ENCODE measurements at regions not wholly inside any gene's neighbourhood (a gene's known extent, or its start where the extent isn't known, plus 50 kb on each side); places are given as distances from the start of the nearest gene placed in this dataset.

DNA sequence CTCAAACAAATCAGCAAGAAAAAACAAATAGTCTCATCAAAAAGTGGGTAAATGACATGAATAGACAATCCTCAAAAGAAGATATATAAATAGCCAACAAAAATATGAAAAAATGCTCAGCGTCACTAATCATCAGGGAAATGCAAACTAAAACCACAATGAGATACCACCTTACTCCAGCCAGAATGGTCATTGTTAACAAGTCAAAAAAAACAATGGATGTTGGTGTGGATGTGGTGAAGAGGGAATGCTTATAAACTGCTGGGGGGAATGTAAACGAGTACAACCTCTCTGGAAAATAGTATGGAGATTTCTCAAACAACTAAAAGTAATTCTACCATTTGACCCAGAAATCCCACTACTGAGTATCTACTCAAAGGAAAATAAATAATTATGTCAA lies 239.2 kb upstream of the RFC3 start:
- H3K27me3 ChIP-seq, result no peaks in the 10 kb centered on the region
- H3K36me3 ChIP-seq, result no peaks in the 10 kb centered on the region
- no peak overlapping the region for H3K27ac ChIP-seq
- no peak overlapping the region for H3K4me3 ChIP-seq (ENCODE audit: low read depth in 1 of 2, low read length in 1 of 2)
- H3K9me3 ChIP-seq, result no peaks in the 10 kb centered on the region
- H3K4me1 ChIP-seq (ENCODE audit: control insufficient read depth in 1 of 2, insufficient read depth in 1 of 2, low read depth in 1 of 2, low read length in 1 of 2), result no peaks in the 10 kb centered on the region
- TF ChIP-seq CTCF (IDR thresholded peaks at IDR 0.05), result no peak

GRCh38 chr13:33582121-33582520 lies 235.8 kb upstream of the RFC3 start:
- TF ChIP-seq CTCF (IDR thresholded peaks at IDR 0.05), result no peak

GRCh38 chr13:33583398-33583797 lies 234.6 kb upstream of the RFC3 start:
- Histone ChIP-seq H3K4me1 (ENCODE audit: control insufficient read depth in 1 of 2, insufficient read depth in 1 of 2, low read depth in 1 of 2, low read length in 1 of 2) (no peaks in the 10 kb centered on the region), H3K4me3 (ENCODE audit: low read depth in 1 of 2, low read length in 1 of 2) (no peak overlapping the region), H3K9me3 (no peaks in the 10 kb centered on the region), H3K36me3 (no peaks in the 10 kb centered on the region), H3K27me3 (no peaks in the 10 kb centered on the region), H3K27ac (no peak overlapping the region)
- no peak for TF ChIP-seq CTCF (IDR thresholded peaks at IDR 0.05)

More at GRCh38 chr13:33582121-33582520, 235.8 kb upstream of the RFC3 start:
- Histone ChIP-seq H3K9me3 (no peaks in the 10 kb centered on the region), H3K4me1 (ENCODE audit: control insufficient read depth in 1 of 2, insufficient read depth in 1 of 2, low read depth in 1 of 2, low read length in 1 of 2) (no peaks in the 10 kb centered on the region), H3K27ac (no peak overlapping the region), H3K4me3 (ENCODE audit: low read depth in 1 of 2, low read length in 1 of 2) (no peak overlapping the region), H3K27me3 (no peaks in the 10 kb centered on the region), H3K36me3 (no peaks in the 10 kb centered on the region)

DNA sequence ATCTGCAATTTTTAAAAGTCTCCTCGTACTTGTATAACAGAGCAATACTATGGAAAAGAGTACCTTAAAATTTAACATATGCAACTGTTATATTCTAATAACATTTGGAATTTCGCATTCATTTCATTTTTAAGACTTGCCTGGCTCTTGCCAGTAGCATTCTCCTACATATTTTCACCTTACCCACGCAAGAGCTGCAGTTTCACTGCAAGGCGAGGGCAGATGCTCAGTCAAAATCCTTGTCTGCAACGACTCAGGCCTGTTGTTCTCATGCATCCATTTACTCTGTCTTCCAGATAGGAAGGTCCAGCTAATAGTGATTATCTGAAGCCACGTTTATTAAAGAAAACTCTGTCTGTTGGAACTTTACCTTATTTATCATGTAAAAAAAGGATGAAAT lies 227.0 kb upstream of the RFC3 start:
- no peak for TF ChIP-seq CTCF (IDR thresholded peaks at IDR 0.05)
- Histone ChIP-seq H3K27me3 (no peaks in the 10 kb centered on the region), H3K4me3 (ENCODE audit: low read depth in 1 of 2, low read length in 1 of 2) (no peak overlapping the region), H3K27ac (no peak overlapping the region), H3K4me1 (ENCODE audit: control insufficient read depth in 1 of 2, insufficient read depth in 1 of 2, low read depth in 1 of 2, low read length in 1 of 2) (no peaks in the 10 kb centered on the region), H3K36me3 (no peaks in the 10 kb centered on the region), H3K9me3 (no peaks in the 10 kb centered on the region)

- no peak for TF ChIP-seq CTCF (IDR thresholded peaks at IDR 0.05)
- Histone ChIP-seq H3K4me3 (ENCODE audit: low read depth in 1 of 2, low read length in 1 of 2) (no peak overlapping the region), H3K4me1 (ENCODE audit: control insufficient read depth in 1 of 2, insufficient read depth in 1 of 2, low read depth in 1 of 2, low read length in 1 of 2) (no peaks in the 10 kb centered on the region), H3K36me3 (no peaks in the 10 kb centered on the region), H3K9me3 (no peaks in the 10 kb centered on the region), H3K27ac (no peak overlapping the region), H3K27me3 (no peaks in the 10 kb centered on the region)
Measured at GRCh38 chr13:33606692-33607091, 211.3 kb upstream of the RFC3 start.

Measured in neutrophil (primary cell).